AG09309 (cell line): ENCODE measurements at regions not wholly inside any gene's neighbourhood (a gene's known extent, or its start where the extent isn't known, plus 50 kb on each side); places are given as distances from the start of the nearest gene placed in this dataset.

ENCODE experiments used
- DNase-seq: peaks from one replicate; pipeline ENCODE4 v3.0.0-alpha.2; 2010; ENCODE audit warnings: low read depth
- H3K4me3 ChIP-seq: 2 replicates; pipeline ENCODE4 v1.5.1; 2011; ENCODE audit warnings: mild to moderate bottlenecking, low read depth, low read length, moderate library complexity; ENCODE audit not compliant: control insufficient read depth
- TF ChIP-seq, protein P1 (sequence below): IDR thresholded peaks from 2 replicates; pipeline ENCODE4 v1.5.1; 2011; ENCODE audit warnings: mild to moderate bottlenecking, low read depth, low read length, inconsistent platforms; ENCODE audit not compliant: insufficient read depth, control insufficient read depth; ENCODE audit errors: missing control alignments

GRCh38 chr3:94961423-94962100 is 898.7 kb downstream of the NSUN3 start:
- TF ChIP-seq, protein P1, sequence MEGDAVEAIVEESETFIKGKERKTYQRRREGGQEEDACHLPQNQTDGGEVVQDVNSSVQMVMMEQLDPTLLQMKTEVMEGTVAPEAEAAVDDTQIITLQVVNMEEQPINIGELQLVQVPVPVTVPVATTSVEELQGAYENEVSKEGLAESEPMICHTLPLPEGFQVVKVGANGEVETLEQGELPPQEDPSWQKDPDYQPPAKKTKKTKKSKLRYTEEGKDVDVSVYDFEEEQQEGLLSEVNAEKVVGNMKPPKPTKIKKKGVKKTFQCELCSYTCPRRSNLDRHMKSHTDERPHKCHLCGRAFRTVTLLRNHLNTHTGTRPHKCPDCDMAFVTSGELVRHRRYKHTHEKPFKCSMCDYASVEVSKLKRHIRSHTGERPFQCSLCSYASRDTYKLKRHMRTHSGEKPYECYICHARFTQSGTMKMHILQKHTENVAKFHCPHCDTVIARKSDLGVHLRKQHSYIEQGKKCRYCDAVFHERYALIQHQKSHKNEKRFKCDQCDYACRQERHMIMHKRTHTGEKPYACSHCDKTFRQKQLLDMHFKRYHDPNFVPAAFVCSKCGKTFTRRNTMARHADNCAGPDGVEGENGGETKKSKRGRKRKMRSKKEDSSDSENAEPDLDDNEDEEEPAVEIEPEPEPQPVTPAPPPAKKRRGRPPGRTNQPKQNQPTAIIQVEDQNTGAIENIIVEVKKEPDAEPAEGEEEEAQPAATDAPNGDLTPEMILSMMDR: no peak
- DNase-seq: no peak
- H3K4me3 ChIP-seq: no peak overlapping the region

- TF ChIP-seq, protein P1: no peak
- H3K4me3 ChIP-seq: no peak overlapping the region
- no peak for DNase-seq
Measured at GRCh38 chr3:94965867-94966475, 903.1 kb downstream of the NSUN3 start.

GRCh38 chr3:94967196-94967595 is 904.3 kb downstream of the NSUN3 start:
- no peak overlapping the region for H3K4me3 ChIP-seq
- TF ChIP-seq, protein P1: no peak
- DNase-seq: no peak

DNA sequence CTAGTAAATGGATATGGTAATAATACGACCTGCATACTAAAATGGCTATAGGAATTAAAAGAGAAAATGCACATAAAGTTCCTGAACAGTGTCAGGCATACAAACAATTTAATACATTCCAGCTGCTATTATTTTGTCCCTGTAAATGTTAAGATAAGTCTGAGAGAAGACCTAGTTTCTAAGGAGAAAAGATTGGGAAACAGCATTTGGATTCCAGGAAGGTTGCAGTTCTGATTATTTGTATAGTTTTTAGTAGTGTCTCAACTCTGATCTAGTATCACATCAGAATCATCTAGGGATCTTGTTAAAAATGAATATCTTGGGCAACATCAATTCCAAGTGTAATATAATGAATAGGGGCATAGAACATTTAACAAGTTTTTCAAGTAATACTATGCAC is 905.7 kb downstream of the NSUN3 start:
- no peak overlapping the region for H3K4me3 ChIP-seq
- TF ChIP-seq, protein P1: no peak
- DNase-seq: no peak

DNA sequence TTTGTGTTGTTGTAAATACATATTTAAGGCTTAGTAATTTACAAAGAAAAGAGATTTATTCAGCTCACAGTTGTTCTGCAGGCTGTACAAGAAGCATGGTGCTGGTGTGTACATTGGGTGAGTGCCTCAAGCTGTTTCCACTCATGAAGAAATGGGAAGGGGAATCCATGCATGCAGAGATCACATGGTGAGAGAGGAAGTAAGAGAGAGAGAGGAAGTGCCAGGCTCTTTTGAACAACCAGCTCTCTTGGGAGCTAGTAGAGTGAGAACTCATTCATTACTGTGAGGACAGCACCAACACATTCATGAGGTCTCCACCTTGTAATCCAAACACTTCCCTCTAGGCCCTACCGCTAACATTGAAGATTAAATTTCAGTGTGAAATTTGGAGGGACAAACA is 909.2 kb downstream of the NSUN3 start:
- no peak for DNase-seq
- TF ChIP-seq, protein P1: no peak
- no peak overlapping the region for H3K4me3 ChIP-seq

DNA sequence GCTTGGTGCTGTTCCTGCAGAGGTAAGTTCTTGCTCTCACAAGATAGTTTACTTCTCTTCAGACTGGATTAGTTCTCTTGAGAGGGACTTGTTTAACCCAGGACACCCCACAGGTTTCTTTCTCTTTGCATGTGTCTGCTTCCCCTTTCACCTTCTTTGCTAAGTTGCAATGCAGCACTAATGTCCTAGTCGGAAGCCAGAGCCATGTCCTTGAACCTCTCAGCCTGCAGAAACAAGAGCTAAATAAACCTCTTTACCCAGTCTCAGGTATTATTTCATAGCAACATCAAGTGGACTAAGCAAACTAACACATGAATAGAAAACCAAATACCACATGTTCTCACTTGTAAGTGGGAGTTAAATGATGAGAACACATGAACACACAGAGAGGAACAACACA is 915.2 kb downstream of the NSUN3 start:
- TF ChIP-seq, protein P1: no peak
- H3K4me3 ChIP-seq: no peak overlapping the region
- DNase-seq: no peak
